ENCODE measurements at regions not wholly inside any gene's neighbourhood (a gene's known extent, or its start where the extent isn't known, plus 50 kb on each side); places are given as distances from the start of the nearest gene placed in this dataset.

GRCh38 chr14:98694541-98694940, 577.5 kb downstream of the BCL11B start:
- Mint-ChIP-seq H3K9me3 (peaks cover 15% of the 10 kb centered on the region), H3K27me3 (no peaks in the 10 kb centered on the region), H3K4me1 (ENCODE audit: low read depth) (peaks cover 10% of the 10 kb centered on the region), H3K4me3 (no peak overlapping the region), H3K36me3 (ENCODE audit: low read depth) (no peaks in the 10 kb centered on the region), H3K27ac (no peak overlapping the region)
- no peak for DNase-seq

- Mint-ChIP-seq H3K27ac (no peak overlapping the region), H3K27me3 (no peaks in the 10 kb centered on the region), H3K4me3 (no peak overlapping the region), H3K9me3 (peaks cover 15% of the 10 kb centered on the region), H3K36me3 (ENCODE audit: low read depth) (no peaks in the 10 kb centered on the region), H3K4me1 (ENCODE audit: low read depth) (peaks cover 10% of the 10 kb centered on the region)
- DNase-seq, result no peak
These were observed 576.2 kb downstream of the BCL11B start for GRCh38 chr14:98695809-98696208.

DNA sequence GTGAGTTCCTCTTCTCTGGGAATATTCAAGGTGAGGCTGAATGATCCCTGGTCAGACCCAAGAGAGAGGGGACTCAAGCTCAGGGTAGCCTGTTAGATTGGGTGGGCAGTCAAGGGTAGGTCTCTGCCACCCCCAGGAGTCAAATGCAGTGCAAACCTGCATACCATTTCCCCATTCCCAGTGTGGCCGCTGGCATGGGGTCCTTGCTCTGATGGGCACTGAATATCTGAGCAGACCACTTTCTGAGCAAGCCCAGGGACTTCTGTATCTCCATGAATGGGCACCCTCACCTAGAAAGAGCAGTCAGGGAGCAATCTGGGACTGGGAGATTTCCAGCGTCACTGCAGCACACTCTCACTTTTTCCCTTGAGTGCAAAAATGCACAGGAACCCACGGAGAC, 573.7 kb downstream of the BCL11B start:
- no peaks in the 10 kb centered on the region for H3K27me3 Mint-ChIP-seq
- H3K36me3 Mint-ChIP-seq (ENCODE audit: low read depth), result no peaks in the 10 kb centered on the region
- no peak for DNase-seq

GRCh38 chr14:98700748-98701147, 571.2 kb downstream of the BCL11B start:
- H3K36me3 Mint-ChIP-seq (ENCODE audit: low read depth), result no peaks in the 10 kb centered on the region
- no peak overlapping the region for H3K4me3 Mint-ChIP-seq
- no peaks in the 10 kb centered on the region for H3K27me3 Mint-ChIP-seq
- H3K9me3 Mint-ChIP-seq, result peaks cover 10% of the 10 kb centered on the region
- no peak for DNase-seq
- peaks cover 29% of the 10 kb centered on the region for H3K4me1 Mint-ChIP-seq (ENCODE audit: low read depth)
- no peak overlapping the region for H3K27ac Mint-ChIP-seq

More for the DNA sequence above, 573.7 kb downstream of the BCL11B start:
- no peak overlapping the region for H3K4me3 Mint-ChIP-seq
- peaks cover 15% of the 10 kb centered on the region for H3K9me3 Mint-ChIP-seq
- H3K27ac Mint-ChIP-seq, result no peak overlapping the region
- peaks cover 12% of the 10 kb centered on the region for H3K4me1 Mint-ChIP-seq (ENCODE audit: low read depth)

GRCh38 chr14:98701377-98701776, 570.6 kb downstream of the BCL11B start:
- peaks cover 8% of the 10 kb centered on the region for H3K9me3 Mint-ChIP-seq
- peaks cover 28% of the 10 kb centered on the region for H3K4me1 Mint-ChIP-seq (ENCODE audit: low read depth)
- no peaks in the 10 kb centered on the region for H3K27me3 Mint-ChIP-seq
- H3K4me3 Mint-ChIP-seq, result no peak overlapping the region
- H3K27ac Mint-ChIP-seq, result no peak overlapping the region
- no peaks in the 10 kb centered on the region for H3K36me3 Mint-ChIP-seq (ENCODE audit: low read depth)
- no peak for DNase-seq

GRCh38 chr14:98704441-98704840, 567.6 kb downstream of the BCL11B start:
- Mint-ChIP-seq H3K4me3 (no peak overlapping the region), H3K27me3 (no peaks in the 10 kb centered on the region), H3K4me1 (ENCODE audit: low read depth) (peaks cover 32% of the 10 kb centered on the region), H3K36me3 (ENCODE audit: low read depth) (no peaks in the 10 kb centered on the region), H3K27ac (no peak overlapping the region), H3K9me3 (no peaks in the 10 kb centered on the region)
- peak; percentile 50 for DNase-seq

DNA sequence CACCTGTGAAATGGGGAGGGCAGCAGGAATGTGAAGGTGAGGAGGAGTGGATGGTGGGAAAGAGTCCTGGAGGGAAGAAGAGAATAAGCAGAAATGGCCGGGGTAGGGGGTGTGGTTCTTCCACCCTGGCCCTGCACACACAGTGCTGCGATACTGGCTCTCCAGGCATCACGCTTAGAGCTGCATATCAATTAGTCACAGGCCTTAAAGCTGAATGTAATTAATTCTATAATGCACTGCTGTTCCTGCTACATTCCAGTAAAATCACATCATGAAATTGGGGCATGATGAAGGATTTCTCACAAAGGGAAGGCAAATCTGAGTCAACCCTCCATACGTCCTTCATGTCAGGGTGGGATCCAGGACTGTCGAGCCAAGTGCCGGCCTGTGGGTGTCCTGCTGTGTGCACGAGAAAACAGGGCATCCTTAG, 566.1 kb downstream of the BCL11B start:
- Mint-ChIP-seq H3K36me3 (ENCODE audit: low read depth) (no peaks in the 10 kb centered on the region), H3K4me3 (no peak overlapping the region), H3K4me1 (ENCODE audit: low read depth) (peaks cover 40% of the 10 kb centered on the region), H3K27ac (no peak overlapping the region), H3K9me3 (no peaks in the 10 kb centered on the region), H3K27me3 (no peaks in the 10 kb centered on the region)
- no peak for DNase-seq

- no peaks in the 10 kb centered on the region for H3K9me3 Mint-ChIP-seq
- no peak for DNase-seq
- no peaks in the 10 kb centered on the region for H3K36me3 Mint-ChIP-seq (ENCODE audit: low read depth)
- peaks cover 45% of the 10 kb centered on the region for H3K4me1 Mint-ChIP-seq (ENCODE audit: low read depth)
- no peak overlapping the region for H3K27ac Mint-ChIP-seq
- no peaks in the 10 kb centered on the region for H3K27me3 Mint-ChIP-seq
- H3K4me3 Mint-ChIP-seq, result no peak overlapping the region
These were observed 564.5 kb downstream of the BCL11B start for GRCh38 chr14:98707522-98707921.

- DNase-seq, result no peak
- H3K9me3 Mint-ChIP-seq, result no peaks in the 10 kb centered on the region
- H3K4me3 Mint-ChIP-seq, result no peak overlapping the region
- no peaks in the 10 kb centered on the region for H3K27me3 Mint-ChIP-seq
- H3K36me3 Mint-ChIP-seq (ENCODE audit: low read depth), result no peaks in the 10 kb centered on the region
- peaks cover 40% of the 10 kb centered on the region for H3K4me1 Mint-ChIP-seq (ENCODE audit: low read depth)
- H3K27ac Mint-ChIP-seq, result no peak overlapping the region
These were observed 563.4 kb downstream of the BCL11B start for GRCh38 chr14:98708555-98708954.

GRCh38 chr14:98711453-98711852, 560.5 kb downstream of the BCL11B start:
- Mint-ChIP-seq H3K9me3 (no peaks in the 10 kb centered on the region), H3K27me3 (no peaks in the 10 kb centered on the region), H3K4me3 (no peak overlapping the region), H3K36me3 (ENCODE audit: low read depth) (no peaks in the 10 kb centered on the region), H3K4me1 (ENCODE audit: low read depth) (peaks cover 21% of the 10 kb centered on the region), H3K27ac (no peak overlapping the region)
- no peak for DNase-seq

DNA sequence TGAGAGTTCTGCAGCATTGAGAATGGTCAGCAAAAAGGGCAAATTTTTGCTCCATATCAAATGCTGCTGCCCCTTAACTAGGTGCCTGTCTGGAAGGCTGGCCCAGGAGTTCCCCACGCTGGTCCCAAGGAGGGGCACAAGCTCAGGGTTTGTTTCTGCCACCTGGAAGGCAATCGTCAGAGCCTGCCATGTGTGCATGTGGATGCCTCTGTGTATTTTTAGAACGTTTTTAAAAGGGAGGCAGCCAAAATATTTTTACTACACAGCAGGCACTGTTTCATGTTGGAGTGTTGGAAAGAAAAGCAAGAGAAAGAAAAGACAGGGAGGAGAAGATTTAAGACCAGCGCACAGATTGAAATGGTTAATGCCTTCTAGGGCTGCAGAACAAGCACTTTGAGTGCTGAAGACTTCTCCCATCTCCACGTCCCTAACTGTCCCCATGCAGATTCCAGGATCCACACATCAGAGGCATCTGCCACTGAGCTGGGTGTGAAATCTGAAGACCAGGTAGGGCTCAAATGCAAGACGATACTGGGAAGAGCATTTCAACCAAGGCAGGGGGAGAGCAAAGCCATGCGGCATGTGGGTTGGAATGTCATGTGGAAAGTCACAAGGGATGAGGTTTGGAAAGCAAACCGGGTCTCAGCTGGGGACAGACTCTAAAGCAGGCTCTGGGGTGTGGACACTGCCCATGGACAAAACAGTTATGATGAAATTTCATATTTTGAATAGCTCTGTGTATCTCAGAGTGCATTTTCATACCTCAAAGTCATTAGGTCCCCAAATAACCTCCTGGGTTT, 557.2 kb downstream of the BCL11B start:
- Mint-ChIP-seq H3K4me1 (ENCODE audit: low read depth) (peaks cover 15% of the 10 kb centered on the region), H3K27me3 (no peaks in the 10 kb centered on the region), H3K9me3 (no peaks in the 10 kb centered on the region), H3K36me3 (ENCODE audit: low read depth) (no peaks in the 10 kb centered on the region), H3K4me3 (no peak overlapping the region), H3K27ac (no peak overlapping the region)
- no peak for DNase-seq

DNA sequence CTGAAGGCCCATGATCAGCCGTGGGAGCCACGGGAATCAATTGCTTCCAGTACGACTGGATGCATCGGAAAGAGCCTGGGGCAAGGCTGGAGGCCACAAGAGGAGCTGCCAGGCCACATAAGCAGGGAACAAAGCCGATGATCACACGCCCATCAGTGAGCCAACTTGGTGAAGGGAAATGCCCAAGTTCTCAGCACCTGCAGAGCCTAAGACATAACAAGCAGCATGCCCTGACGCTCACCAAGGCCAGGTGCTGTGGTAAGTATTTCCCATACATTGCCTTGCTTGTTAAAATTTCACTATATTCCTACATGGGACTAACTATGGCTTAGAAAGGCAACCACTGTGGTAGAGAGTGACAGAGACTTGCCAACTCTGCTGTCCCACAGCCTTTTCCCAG, 555.9 kb downstream of the BCL11B start:
- Mint-ChIP-seq H3K36me3 (ENCODE audit: low read depth) (no peaks in the 10 kb centered on the region), H3K9me3 (no peaks in the 10 kb centered on the region), H3K27me3 (no peaks in the 10 kb centered on the region), H3K27ac (no peak overlapping the region), H3K4me3 (no peak overlapping the region), H3K4me1 (ENCODE audit: low read depth) (peaks cover 9% of the 10 kb centered on the region)
- DNase-seq, result no peak

GRCh38 chr14:98721061-98721460, 550.9 kb downstream of the BCL11B start:
- Mint-ChIP-seq H3K9me3 (no peaks in the 10 kb centered on the region), H3K4me1 (ENCODE audit: low read depth) (no peaks in the 10 kb centered on the region), H3K27me3 (no peaks in the 10 kb centered on the region), H3K27ac (no peak overlapping the region), H3K36me3 (ENCODE audit: low read depth) (no peaks in the 10 kb centered on the region), H3K4me3 (no peak overlapping the region)
- DNase-seq, result no peak

DNA sequence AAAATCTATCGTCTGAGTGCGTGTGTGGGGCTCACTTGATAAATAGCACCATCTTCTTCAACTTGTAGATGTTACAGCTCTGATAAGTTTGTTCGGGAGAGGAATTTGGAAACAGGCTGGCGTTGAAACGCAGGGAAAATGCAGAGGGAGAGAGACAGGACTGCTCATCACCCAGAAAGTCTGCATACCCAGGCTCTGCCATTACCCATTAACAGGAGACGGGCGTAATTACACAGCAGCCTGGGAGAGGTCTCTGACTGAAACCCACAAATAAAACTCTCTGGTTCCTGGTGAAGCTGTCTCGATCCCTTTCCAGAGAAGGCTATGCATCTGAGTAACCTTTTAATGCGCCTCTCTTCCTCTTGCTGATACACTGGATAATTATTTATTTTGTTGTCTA, 547.3 kb downstream of the BCL11B start:
- Mint-ChIP-seq H3K9me3 (no peaks in the 10 kb centered on the region), H3K27ac (no peak overlapping the region), H3K27me3 (no peaks in the 10 kb centered on the region), H3K4me3 (no peak overlapping the region), H3K4me1 (ENCODE audit: low read depth) (no peaks in the 10 kb centered on the region), H3K36me3 (ENCODE audit: low read depth) (no peaks in the 10 kb centered on the region)
- DNase-seq, result no peak

GRCh38 chr14:98725191-98725590, 546.8 kb downstream of the BCL11B start:
- Mint-ChIP-seq H3K9me3 (no peaks in the 10 kb centered on the region), H3K36me3 (ENCODE audit: low read depth) (no peaks in the 10 kb centered on the region), H3K27me3 (no peaks in the 10 kb centered on the region), H3K4me1 (ENCODE audit: low read depth) (no peaks in the 10 kb centered on the region), H3K4me3 (no peak overlapping the region), H3K27ac (no peak overlapping the region)
- DNase-seq, result no peak

GRCh38 chr14:98725676-98726075, 546.3 kb downstream of the BCL11B start:
- no peaks in the 10 kb centered on the region for H3K4me1 Mint-ChIP-seq (ENCODE audit: low read depth)
- H3K36me3 Mint-ChIP-seq (ENCODE audit: low read depth), result no peaks in the 10 kb centered on the region
- H3K27me3 Mint-ChIP-seq, result no peaks in the 10 kb centered on the region
- H3K4me3 Mint-ChIP-seq, result no peak overlapping the region
- DNase-seq, result no peak
- H3K27ac Mint-ChIP-seq, result no peak overlapping the region
- H3K9me3 Mint-ChIP-seq, result no peaks in the 10 kb centered on the region
